ENCODE measurements at regions not wholly inside any gene's neighbourhood (a gene's known extent, or its start where the extent isn't known, plus 50 kb on each side); places are given as distances from the start of the nearest gene placed in this dataset.

DNA sequence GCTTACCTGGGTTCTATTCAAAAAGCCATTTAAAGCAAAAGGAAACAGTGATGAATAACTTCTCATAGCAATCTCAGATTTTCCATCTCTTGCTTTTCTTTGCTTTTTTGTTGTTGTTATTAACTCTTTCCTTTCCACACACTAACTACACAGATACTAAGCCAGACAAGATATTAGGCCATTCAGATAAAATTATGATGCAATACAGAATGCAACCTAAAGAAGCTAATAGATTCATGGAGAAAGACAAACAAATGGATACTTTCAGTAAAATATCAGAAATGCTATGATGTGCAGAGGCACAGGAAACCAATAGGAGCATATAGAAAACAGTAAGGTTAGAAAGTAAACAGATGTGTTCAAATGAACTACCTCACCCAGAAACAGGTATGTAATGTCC lies 597.0 kb upstream of the ITGA1 start:
- no peak for DNase-seq (ENCODE audit: low spot score)
- TF ChIP-seq, protein P1, sequence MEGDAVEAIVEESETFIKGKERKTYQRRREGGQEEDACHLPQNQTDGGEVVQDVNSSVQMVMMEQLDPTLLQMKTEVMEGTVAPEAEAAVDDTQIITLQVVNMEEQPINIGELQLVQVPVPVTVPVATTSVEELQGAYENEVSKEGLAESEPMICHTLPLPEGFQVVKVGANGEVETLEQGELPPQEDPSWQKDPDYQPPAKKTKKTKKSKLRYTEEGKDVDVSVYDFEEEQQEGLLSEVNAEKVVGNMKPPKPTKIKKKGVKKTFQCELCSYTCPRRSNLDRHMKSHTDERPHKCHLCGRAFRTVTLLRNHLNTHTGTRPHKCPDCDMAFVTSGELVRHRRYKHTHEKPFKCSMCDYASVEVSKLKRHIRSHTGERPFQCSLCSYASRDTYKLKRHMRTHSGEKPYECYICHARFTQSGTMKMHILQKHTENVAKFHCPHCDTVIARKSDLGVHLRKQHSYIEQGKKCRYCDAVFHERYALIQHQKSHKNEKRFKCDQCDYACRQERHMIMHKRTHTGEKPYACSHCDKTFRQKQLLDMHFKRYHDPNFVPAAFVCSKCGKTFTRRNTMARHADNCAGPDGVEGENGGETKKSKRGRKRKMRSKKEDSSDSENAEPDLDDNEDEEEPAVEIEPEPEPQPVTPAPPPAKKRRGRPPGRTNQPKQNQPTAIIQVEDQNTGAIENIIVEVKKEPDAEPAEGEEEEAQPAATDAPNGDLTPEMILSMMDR (IDR thresholded peaks at IDR 0.05; ENCODE audit: borderline replicate concordance, control extremely low read depth, extremely low read depth, insufficient read depth, missing control alignments): no peak
- in situ Hi-C loops (cut with MboI; ENCODE audit: low sequenced_read_pairs, unreplicated experiment): no loop called here

DNA sequence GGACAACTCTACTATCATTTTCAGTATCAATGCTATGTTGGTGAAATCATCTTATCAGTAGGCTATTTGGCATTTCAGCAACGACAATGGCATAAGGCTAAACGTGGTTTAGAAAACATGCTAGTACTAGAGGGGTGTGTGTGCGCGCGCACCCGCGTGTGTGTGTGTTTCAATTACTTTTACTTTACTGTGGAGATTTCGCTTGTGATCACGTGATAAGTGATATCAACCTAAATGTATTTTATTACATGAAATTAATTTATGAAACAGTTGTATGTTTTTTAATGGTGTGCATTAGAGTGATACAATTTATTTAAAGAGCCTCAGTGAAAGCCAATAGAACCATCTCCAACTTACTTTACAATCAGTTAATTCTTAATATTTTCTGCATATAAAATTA lies 587.9 kb upstream of the ITGA1 start:
- DNase-seq (ENCODE audit: low spot score): no peak
- TF ChIP-seq, protein P1 (IDR thresholded peaks at IDR 0.05; ENCODE audit: borderline replicate concordance, control extremely low read depth, extremely low read depth, insufficient read depth, missing control alignments): no peak
- in situ Hi-C loops (cut with MboI; ENCODE audit: low sequenced_read_pairs, unreplicated experiment): no loop called here

DNA sequence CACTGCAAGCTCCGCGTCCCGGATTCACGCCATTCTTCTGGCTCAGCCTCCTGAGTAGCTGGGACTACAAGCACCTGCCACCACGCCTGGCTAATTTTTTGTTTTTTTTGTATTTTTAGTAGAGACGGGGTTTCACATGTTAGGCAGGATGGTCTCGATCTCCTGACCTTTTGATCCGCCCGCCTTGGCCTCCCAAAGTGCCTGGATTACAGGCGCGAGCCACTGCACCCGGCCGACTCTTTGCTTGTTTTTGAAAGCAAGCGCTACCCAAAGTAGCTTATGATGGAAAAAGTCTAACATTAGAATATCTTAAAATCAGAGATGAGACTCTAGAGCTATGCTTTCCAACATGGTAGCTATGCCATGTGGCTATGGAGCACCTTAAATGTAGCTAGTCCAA lies 585.5 kb upstream of the ITGA1 start:
- TF ChIP-seq, protein P1 (IDR thresholded peaks at IDR 0.05; ENCODE audit: borderline replicate concordance, control extremely low read depth, extremely low read depth, insufficient read depth, missing control alignments): no peak
- DNase-seq (ENCODE audit: low spot score): no peak
- in situ Hi-C loops (cut with MboI; ENCODE audit: low sequenced_read_pairs, unreplicated experiment): no loop called here

DNA sequence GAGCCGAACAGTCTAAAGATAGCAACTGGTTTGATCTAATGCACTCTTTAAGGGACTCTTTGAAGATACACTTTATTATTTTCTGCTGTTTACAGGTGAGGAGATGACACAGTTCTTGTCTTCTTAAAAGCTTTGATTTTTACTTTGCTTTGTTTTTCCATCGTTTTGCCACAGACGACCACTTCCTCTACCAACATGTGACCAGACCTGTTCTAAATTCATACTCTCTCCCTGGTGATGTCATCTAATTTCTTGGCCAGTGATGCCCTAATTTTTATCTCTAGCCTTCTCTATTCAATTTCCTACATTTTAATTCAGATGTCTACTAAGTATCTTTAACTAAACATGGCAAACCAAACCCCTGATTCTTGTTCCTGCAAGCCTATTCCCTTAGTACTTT lies 583.4 kb upstream of the ITGA1 start:
- TF ChIP-seq, protein P1 (IDR thresholded peaks at IDR 0.05; ENCODE audit: borderline replicate concordance, control extremely low read depth, extremely low read depth, insufficient read depth, missing control alignments): no peak
- DNase-seq (ENCODE audit: low spot score): no peak
- in situ Hi-C loops (cut with MboI; ENCODE audit: low sequenced_read_pairs, unreplicated experiment): no loop called here
